IMR-90 (cell line): ENCODE measurements at regions not wholly inside any gene's neighbourhood (a gene's known extent, or its start where the extent isn't known, plus 50 kb on each side); places are given as distances from the start of the nearest gene placed in this dataset.

Source experiments
- ATAC-seq: fragments of 200-7000 bp; cut with Tn5 transposase; 2 replicates; pipeline ENCODE4 v1.9.1; 2020; ENCODE audit warnings: low read depth, mild to moderate bottlenecking, moderate library complexity
- BruUV-seq: library from RNA; stranded (reverse); fragments of 400-500 nt; replicated peaks from 2 replicates; lab custom pipeline; 2021; lab: Mats Ljungman, UMichigan
- CTCF ChIA-PET: fragments of 300-600 bp; formaldehyde crosslinking; extraction: SDS; loops from one replicate; lab custom pipeline; 2021; ENCODE audit warnings: antibody characterized with exemption; lab: Yijun Ruan, JAX
- POLR2A ChIA-PET: fragments of 300-600 bp; sonication (Branson Sonifier 250); formaldehyde crosslinking; loops from one replicate; lab custom pipeline; 2022; ENCODE audit warnings: antibody characterized with exemption; ENCODE audit not compliant: unreplicated experiment; lab: Charles Lee
- DNase-seq: peaks from one replicate; pipeline ENCODE4 v3.0.0; 2013
- H2AFZ ChIP-seq: replicated peaks from 2 replicates; pipeline ENCODE3; 2013; ENCODE audit warnings: low read length, mild to moderate bottlenecking; ENCODE audit not compliant: poor library complexity
- H2AK5ac ChIP-seq: 2 replicates; pipeline ENCODE4 v1.6.1; 2013; ENCODE audit warnings: low read depth, low read length, inconsistent platforms
- H2AK9ac ChIP-seq: replicated peaks from 2 replicates; pipeline ENCODE3; 2013; ENCODE audit warnings: mild to moderate bottlenecking, low read depth, low read length, moderate library complexity; ENCODE audit not compliant: poor library complexity
- H2BK120ac ChIP-seq: 2 replicates; pipeline ENCODE4 v1.6.1; 2013; ENCODE audit warnings: low read depth, low read length, inconsistent platforms
- H2BK15ac ChIP-seq: 3 replicates; pipeline ENCODE4 v1.6.1; 2013; ENCODE audit warnings: low read depth, low read length, inconsistent platforms
- H2BK20ac ChIP-seq: 2 replicates; pipeline ENCODE4 v1.6.1; 2013; ENCODE audit warnings: low read depth, mild to moderate bottlenecking, inconsistent platforms, low read length, moderate library complexity
- H2BK5ac ChIP-seq: 2 replicates; pipeline ENCODE4 v1.6.1; 2013; ENCODE audit warnings: mild to moderate bottlenecking, low read depth, low read length, inconsistent platforms; ENCODE audit not compliant: poor library complexity, severe bottlenecking
- H3K14ac ChIP-seq: replicated peaks from 2 replicates; pipeline ENCODE4 v1.6.1; 2013; ENCODE audit warnings: low read depth, low read length, inconsistent platforms
- H3K18ac ChIP-seq: 2 replicates; pipeline ENCODE4 v1.6.1; 2013; ENCODE audit warnings: low read depth, low read length, control low read depth
- H3K23ac ChIP-seq: 2 replicates; pipeline ENCODE4 v1.6.1; 2013; ENCODE audit warnings: low read depth, low read length, inconsistent platforms
- H3K27ac ChIP-seq: 2 replicates; pipeline ENCODE4 v1.5.1; 2013; ENCODE audit warnings: mild to moderate bottlenecking, control low read depth, low read length; ENCODE audit not compliant: insufficient read depth
- H3K27me3 ChIP-seq: 2 replicates; pipeline ENCODE4 v1.6.1; 2013; ENCODE audit warnings: low read length; ENCODE audit not compliant: control insufficient read depth, insufficient read depth
- H3K36me3 ChIP-seq: 2 replicates; pipeline ENCODE4 v1.6.1; 2013; ENCODE audit warnings: low read length, mixed read lengths; ENCODE audit not compliant: control insufficient read depth, insufficient read depth
- H3K4ac ChIP-seq: 2 replicates; pipeline ENCODE4 v1.6.1; 2013; ENCODE audit warnings: low read depth, low read length, inconsistent platforms
- H3K4me1 ChIP-seq: 2 replicates; pipeline ENCODE4 v1.6.1; 2013; ENCODE audit warnings: low read length, mixed read lengths; ENCODE audit not compliant: control insufficient read depth, insufficient read depth
- H3K4me2 ChIP-seq: 2 replicates; pipeline ENCODE4 v1.6.1; 2013; ENCODE audit warnings: low read depth, mild to moderate bottlenecking, control low read depth, low read length, moderate library complexity
- H3K4me3 ChIP-seq: 2 replicates; pipeline ENCODE4 v1.5.1; 2013; ENCODE audit warnings: low read depth, mild to moderate bottlenecking, control low read depth, low read length, moderate library complexity; ENCODE audit not compliant: insufficient read depth
- H3K56ac ChIP-seq: 2 replicates; pipeline ENCODE4 v1.6.1; 2013; ENCODE audit warnings: low read length, inconsistent platforms; ENCODE audit not compliant: insufficient read depth; ENCODE audit errors: extremely low read depth
- H3K79me1 ChIP-seq, 2 experiments: 2 replicates each; pipeline ENCODE4 v1.6.1; 2013; ENCODE audit warnings: low read length in 2 of 2, inconsistent platforms in 1 of 2, low read depth in 1 of 2
- H3K9ac ChIP-seq: 2 replicates; pipeline ENCODE4 v1.6.1; 2013; ENCODE audit warnings: low read depth, low read length, control low read depth
- H3K9me1 ChIP-seq: 2 replicates; pipeline ENCODE4 v1.6.1; 2013; ENCODE audit warnings: low read length, inconsistent platforms; ENCODE audit not compliant: insufficient read depth
- H3K9me3 ChIP-seq: 2 replicates; pipeline ENCODE4 v1.6.1; 2013; ENCODE audit warnings: low read length; ENCODE audit not compliant: control insufficient read depth, insufficient read depth
- H4K20me1 ChIP-seq: 2 replicates; pipeline ENCODE4 v1.6.1; 2013; ENCODE audit warnings: low read length, inconsistent platforms; ENCODE audit not compliant: insufficient read depth
- H4K5ac ChIP-seq: 2 replicates; pipeline ENCODE4 v1.6.1; 2013; ENCODE audit warnings: mild to moderate bottlenecking, low read depth, low read length, control low read depth
- H4K8ac ChIP-seq, 2 experiments: 2 replicates each; pipeline ENCODE4 v1.6.1; 2013; ENCODE audit warnings: low read depth in 2 of 2, low read length in 2 of 2, control low read depth in 1 of 2, inconsistent platforms in 1 of 2
- H4K91ac ChIP-seq: 2 replicates; pipeline ENCODE4 v1.6.1; 2013; ENCODE audit warnings: low read depth, low read length, inconsistent platforms; ENCODE audit not compliant: insufficient read depth
- BHLHE40 ChIP-seq: fragments of 150-350 bp; IDR thresholded peaks from 2 replicates; pipeline ENCODE4 v1.6.1; 2016; ENCODE audit warnings: mild to moderate bottlenecking, low read depth, low read length
- CEBPB ChIP-seq: IDR thresholded peaks from 2 replicates; pipeline ENCODE4 v1.6.1; 2012; ENCODE audit warnings: low read depth, low read length, improper control_type of control experiment
- CHD1 ChIP-seq: IDR thresholded peaks from 2 replicates; pipeline ENCODE4 v1.6.1; 2012; ENCODE audit warnings: low read depth, low read length, improper control_type of control experiment
- FOS ChIP-seq: fragments of 150-350 bp; IDR thresholded peaks from 2 replicates; pipeline ENCODE4 v1.6.1; 2016; ENCODE audit warnings: low read depth, low read length
- MAFK ChIP-seq: IDR thresholded peaks from 2 replicates; pipeline ENCODE4 v1.6.1; 2012; ENCODE audit warnings: low read depth, low read length, improper control_type of control experiment
- MAZ ChIP-seq: IDR thresholded peaks from 2 replicates; pipeline ENCODE4 v1.6.1; 2012; ENCODE audit warnings: low read depth, mild to moderate bottlenecking, low read length, improper control_type of control experiment, moderate library complexity, borderline replicate concordance
- MXI1 ChIP-seq: IDR thresholded peaks from 2 replicates; pipeline ENCODE4 v1.6.1; 2012; ENCODE audit warnings: low read depth, mild to moderate bottlenecking, low read length, moderate library complexity, borderline replicate concordance
- NFE2L2 ChIP-seq: fragments of 150-350 bp; IDR thresholded peaks from 2 replicates; pipeline ENCODE4 v1.6.1; 2016; ENCODE audit warnings: low read depth, mild to moderate bottlenecking, low read length
- POLR2A ChIP-seq: IDR thresholded peaks from 2 replicates; pipeline ENCODE4 v1.6.1; 2012; ENCODE audit warnings: mild to moderate bottlenecking, low read depth, low read length
- RAD21 ChIP-seq: IDR thresholded peaks from 2 replicates; pipeline ENCODE4 v1.6.1; 2012; ENCODE audit warnings: low read length, improper control_type of control experiment
- RCOR1 ChIP-seq: IDR thresholded peaks from 2 replicates; pipeline ENCODE4 v1.6.1; 2012; ENCODE audit warnings: mild to moderate bottlenecking, low read length, improper control_type of control experiment; ENCODE audit not compliant: insufficient replicate concordance
- RFX5 ChIP-seq: IDR thresholded peaks from 2 replicates; pipeline ENCODE4 v1.8.0; 2012; ENCODE audit warnings: low read depth, mild to moderate bottlenecking, low read length, moderate library complexity
- SMC3 ChIP-seq: fragments of 150-350 bp; IDR thresholded peaks from 2 replicates; pipeline ENCODE4 v1.6.1; 2016; ENCODE audit warnings: low read depth, mild to moderate bottlenecking, antibody characterized with exemption, low read length, moderate library complexity
- WGBS, 2 experiments: methylation state at CpG; one replicate each; pipeline versions ENCODE4 v1.1.5 to v1.1.7; 2013; ENCODE audit warnings: missing lambda C conversion rate in 2 of 2; ENCODE audit not compliant: insufficient read length in 1 of 2; ENCODE audit errors: extremely low coverage in 2 of 2; 5-methylcytosine and 5-hydroxymethylcytosine counted together
- dilution Hi-C: fragments of 300-500 bp; cut with HindIII; formaldehyde crosslinking; loops from one replicate; pipeline ENCODE4 v1.14.3; 2018; ENCODE audit warnings: low sequenced_read_pairs; ENCODE audit not compliant: unreplicated experiment
- in situ Hi-C: fragments of 300-500 bp; cut with MboI; formaldehyde crosslinking; loops from 3 replicates; pipeline ENCODE4 v1.14.3; 2019; ENCODE audit warnings: low sequenced_read_pairs, inconsistent platforms, mixed read lengths
- intact Hi-C: fragments of 100-400 bp; cut with micrococcal nuclease; formaldehyde crosslinking; loops from 2 replicates; pipeline ENCODE4 v1.10.0; 2022
- TF ChIP-seq, protein P1 (sequence below): fragments of 150-350 bp; IDR thresholded peaks from 2 replicates; pipeline ENCODE4 v1.6.1; 2017; ENCODE audit warnings: mild to moderate bottlenecking, antibody characterized with exemption, low read length, low read depth
- TF ChIP-seq, protein P2 (sequence below): fragments of 150-350 bp; IDR thresholded peaks from 2 replicates; pipeline ENCODE4 v1.6.1; 2016; ENCODE audit warnings: low read depth, mild to moderate bottlenecking, low read length, moderate library complexity, borderline replicate concordance
- TF ChIP-seq, protein P3 (sequence below): conservative IDR thresholded peaks from 2 replicates; pipeline ENCODE4 v1.5.1; 2012; ENCODE audit warnings: mild to moderate bottlenecking, low read depth, low read length, improper control_type of control experiment

DNA sequence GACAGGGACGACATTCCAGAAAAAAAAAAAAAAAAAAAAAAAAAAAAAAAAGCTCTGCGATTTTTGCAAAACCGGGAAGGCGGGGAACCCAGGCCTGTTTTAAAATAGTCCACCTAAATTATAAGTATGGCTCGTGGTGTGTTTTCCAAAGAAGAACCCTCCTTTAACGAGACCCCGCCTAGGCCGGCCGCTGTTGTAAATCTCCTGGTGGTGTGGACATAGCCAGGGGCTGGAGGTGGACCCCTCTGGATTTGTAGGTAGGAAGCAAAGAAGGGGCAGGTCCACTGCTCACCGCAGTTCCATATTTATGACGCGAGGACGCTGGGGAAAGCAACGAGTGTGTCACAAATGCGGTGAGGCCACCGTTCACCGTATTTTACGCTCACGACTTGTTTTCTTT, 94.0 kb upstream of the SHOX start:
- Histone ChIP-seq H3K9ac (no peak overlapping the region), H3K4me3 (no peak overlapping the region), H4K91ac (no peak overlapping the region), H3K27me3 (no peaks in the 10 kb centered on the region), H3K18ac (no peak overlapping the region), H3K36me3 (no peaks in the 10 kb centered on the region), H3K9me3 (peaks cover 23% of the 10 kb centered on the region), H3K27ac (no peak overlapping the region), H3K79me1 (no peaks in the 10 kb centered on the region), H2BK15ac (no peak overlapping the region), H2BK120ac (no peak overlapping the region), H3K4me1 (no peaks in the 10 kb centered on the region), H2BK5ac (no peak overlapping the region), H4K20me1 (no peaks in the 10 kb centered on the region), H4K8ac (no peak overlapping the region), H3K56ac (no peak overlapping the region), H2BK20ac (no peak overlapping the region), H3K9me1 (no peaks in the 10 kb centered on the region), H2AK9ac (no peak overlapping the region), H3K23ac (no peak overlapping the region), H3K14ac (no peak overlapping the region), H3K4me2 (no peak overlapping the region), H3K4ac (no peak overlapping the region), H2AFZ (no peak overlapping the region), H2AK5ac (no peak overlapping the region), H4K5ac (no peak overlapping the region)
- POLR2A ChIA-PET, result no interaction called here
- DNase-seq (no peak), ATAC-seq (no peak)
- TF ChIP-seq MXI1 (no peak), SMC3 (no peak), RAD21 (no peak), FOS (no peak), RFX5 (no peak), CEBPB (no peak), MAZ (no peak), POLR2A (no peak), NFE2L2 (no peak), RCOR1 (no peak), CHD1 (no peak), MAFK (no peak), BHLHE40 (no peak)
- TF ChIP-seq, protein P1, sequence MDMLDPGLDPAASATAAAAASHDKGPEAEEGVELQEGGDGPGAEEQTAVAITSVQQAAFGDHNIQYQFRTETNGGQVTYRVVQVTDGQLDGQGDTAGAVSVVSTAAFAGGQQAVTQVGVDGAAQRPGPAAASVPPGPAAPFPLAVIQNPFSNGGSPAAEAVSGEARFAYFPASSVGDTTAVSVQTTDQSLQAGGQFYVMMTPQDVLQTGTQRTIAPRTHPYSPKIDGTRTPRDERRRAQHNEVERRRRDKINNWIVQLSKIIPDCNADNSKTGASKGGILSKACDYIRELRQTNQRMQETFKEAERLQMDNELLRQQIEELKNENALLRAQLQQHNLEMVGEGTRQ, result no peak
- TF ChIP-seq, protein P2, sequence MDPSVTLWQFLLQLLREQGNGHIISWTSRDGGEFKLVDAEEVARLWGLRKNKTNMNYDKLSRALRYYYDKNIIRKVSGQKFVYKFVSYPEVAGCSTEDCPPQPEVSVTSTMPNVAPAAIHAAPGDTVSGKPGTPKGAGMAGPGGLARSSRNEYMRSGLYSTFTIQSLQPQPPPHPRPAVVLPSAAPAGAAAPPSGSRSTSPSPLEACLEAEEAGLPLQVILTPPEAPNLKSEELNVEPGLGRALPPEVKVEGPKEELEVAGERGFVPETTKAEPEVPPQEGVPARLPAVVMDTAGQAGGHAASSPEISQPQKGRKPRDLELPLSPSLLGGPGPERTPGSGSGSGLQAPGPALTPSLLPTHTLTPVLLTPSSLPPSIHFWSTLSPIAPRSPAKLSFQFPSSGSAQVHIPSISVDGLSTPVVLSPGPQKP, result no peak
- TF ChIP-seq, protein P3, sequence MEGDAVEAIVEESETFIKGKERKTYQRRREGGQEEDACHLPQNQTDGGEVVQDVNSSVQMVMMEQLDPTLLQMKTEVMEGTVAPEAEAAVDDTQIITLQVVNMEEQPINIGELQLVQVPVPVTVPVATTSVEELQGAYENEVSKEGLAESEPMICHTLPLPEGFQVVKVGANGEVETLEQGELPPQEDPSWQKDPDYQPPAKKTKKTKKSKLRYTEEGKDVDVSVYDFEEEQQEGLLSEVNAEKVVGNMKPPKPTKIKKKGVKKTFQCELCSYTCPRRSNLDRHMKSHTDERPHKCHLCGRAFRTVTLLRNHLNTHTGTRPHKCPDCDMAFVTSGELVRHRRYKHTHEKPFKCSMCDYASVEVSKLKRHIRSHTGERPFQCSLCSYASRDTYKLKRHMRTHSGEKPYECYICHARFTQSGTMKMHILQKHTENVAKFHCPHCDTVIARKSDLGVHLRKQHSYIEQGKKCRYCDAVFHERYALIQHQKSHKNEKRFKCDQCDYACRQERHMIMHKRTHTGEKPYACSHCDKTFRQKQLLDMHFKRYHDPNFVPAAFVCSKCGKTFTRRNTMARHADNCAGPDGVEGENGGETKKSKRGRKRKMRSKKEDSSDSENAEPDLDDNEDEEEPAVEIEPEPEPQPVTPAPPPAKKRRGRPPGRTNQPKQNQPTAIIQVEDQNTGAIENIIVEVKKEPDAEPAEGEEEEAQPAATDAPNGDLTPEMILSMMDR, result no peak
- 83% methylated on average over 10 of the region's 19 CpGs; no CpG with 5 or more reads in 1 of the 2 experiments for WGBS, 2 experiments
- BruUV-seq, result no TSS peak
- dilution Hi-C loops (no loop called here), intact Hi-C loops (no loop called here), in situ Hi-C loops (no loop called here)
- CTCF ChIA-PET, result no interaction called here
